IMR-90 (cell line): ENCODE measurements at regions not wholly inside any gene's neighbourhood (a gene's known extent, or its start where the extent isn't known, plus 50 kb on each side); places are given as distances from the start of the nearest gene placed in this dataset.

Experiments used
- ATAC-seq: fragments of 200-7000 bp; cut with Tn5 transposase; 2 replicates; pipeline ENCODE4 v1.9.1; 2020; ENCODE audit warnings: low read depth, mild to moderate bottlenecking, moderate library complexity
- BruUV-seq: library from RNA; stranded (reverse); fragments of 400-500 nt; replicated peaks from 2 replicates; lab custom pipeline; 2021; lab: Mats Ljungman, UMichigan
- CTCF ChIA-PET: fragments of 300-600 bp; formaldehyde crosslinking; extraction: SDS; loops from one replicate; lab custom pipeline; 2021; ENCODE audit warnings: antibody characterized with exemption; lab: Yijun Ruan, JAX
- POLR2A ChIA-PET: fragments of 300-600 bp; sonication (Branson Sonifier 250); formaldehyde crosslinking; loops from one replicate; lab custom pipeline; 2022; ENCODE audit warnings: antibody characterized with exemption; ENCODE audit not compliant: unreplicated experiment; lab: Charles Lee
- DNase-seq: peaks from one replicate; pipeline ENCODE4 v3.0.0; 2013
- H2AFZ ChIP-seq: replicated peaks from 2 replicates; pipeline ENCODE3; 2013; ENCODE audit warnings: low read length, mild to moderate bottlenecking; ENCODE audit not compliant: poor library complexity
- H2AK5ac ChIP-seq: 2 replicates; pipeline ENCODE4 v1.6.1; 2013; ENCODE audit warnings: low read depth, low read length, inconsistent platforms
- H2AK9ac ChIP-seq: replicated peaks from 2 replicates; pipeline ENCODE3; 2013; ENCODE audit warnings: mild to moderate bottlenecking, low read depth, low read length, moderate library complexity; ENCODE audit not compliant: poor library complexity
- H2BK120ac ChIP-seq: 2 replicates; pipeline ENCODE4 v1.6.1; 2013; ENCODE audit warnings: low read depth, low read length, inconsistent platforms
- H2BK15ac ChIP-seq: 3 replicates; pipeline ENCODE4 v1.6.1; 2013; ENCODE audit warnings: low read depth, low read length, inconsistent platforms
- H2BK20ac ChIP-seq: 2 replicates; pipeline ENCODE4 v1.6.1; 2013; ENCODE audit warnings: low read depth, mild to moderate bottlenecking, inconsistent platforms, low read length, moderate library complexity
- H2BK5ac ChIP-seq: 2 replicates; pipeline ENCODE4 v1.6.1; 2013; ENCODE audit warnings: mild to moderate bottlenecking, low read depth, low read length, inconsistent platforms; ENCODE audit not compliant: poor library complexity, severe bottlenecking
- H3K14ac ChIP-seq: replicated peaks from 2 replicates; pipeline ENCODE4 v1.6.1; 2013; ENCODE audit warnings: low read depth, low read length, inconsistent platforms
- H3K18ac ChIP-seq: 2 replicates; pipeline ENCODE4 v1.6.1; 2013; ENCODE audit warnings: low read depth, low read length, control low read depth
- H3K23ac ChIP-seq: 2 replicates; pipeline ENCODE4 v1.6.1; 2013; ENCODE audit warnings: low read depth, low read length, inconsistent platforms
- H3K27ac ChIP-seq: 2 replicates; pipeline ENCODE4 v1.5.1; 2013; ENCODE audit warnings: mild to moderate bottlenecking, control low read depth, low read length; ENCODE audit not compliant: insufficient read depth
- H3K27me3 ChIP-seq: 2 replicates; pipeline ENCODE4 v1.6.1; 2013; ENCODE audit warnings: low read length; ENCODE audit not compliant: control insufficient read depth, insufficient read depth
- H3K36me3 ChIP-seq: 2 replicates; pipeline ENCODE4 v1.6.1; 2013; ENCODE audit warnings: low read length, mixed read lengths; ENCODE audit not compliant: control insufficient read depth, insufficient read depth
- H3K4ac ChIP-seq: 2 replicates; pipeline ENCODE4 v1.6.1; 2013; ENCODE audit warnings: low read depth, low read length, inconsistent platforms
- H3K4me1 ChIP-seq: 2 replicates; pipeline ENCODE4 v1.6.1; 2013; ENCODE audit warnings: low read length, mixed read lengths; ENCODE audit not compliant: control insufficient read depth, insufficient read depth
- H3K4me2 ChIP-seq: 2 replicates; pipeline ENCODE4 v1.6.1; 2013; ENCODE audit warnings: low read depth, mild to moderate bottlenecking, control low read depth, low read length, moderate library complexity
- H3K4me3 ChIP-seq: 2 replicates; pipeline ENCODE4 v1.5.1; 2013; ENCODE audit warnings: low read depth, mild to moderate bottlenecking, control low read depth, low read length, moderate library complexity; ENCODE audit not compliant: insufficient read depth
- H3K56ac ChIP-seq: 2 replicates; pipeline ENCODE4 v1.6.1; 2013; ENCODE audit warnings: low read length, inconsistent platforms; ENCODE audit not compliant: insufficient read depth; ENCODE audit errors: extremely low read depth
- H3K79me1 ChIP-seq, 2 experiments: 2 replicates each; pipeline ENCODE4 v1.6.1; 2013; ENCODE audit warnings: low read length in 2 of 2, inconsistent platforms in 1 of 2, low read depth in 1 of 2
- H3K9ac ChIP-seq: 2 replicates; pipeline ENCODE4 v1.6.1; 2013; ENCODE audit warnings: low read depth, low read length, control low read depth
- H3K9me1 ChIP-seq: 2 replicates; pipeline ENCODE4 v1.6.1; 2013; ENCODE audit warnings: low read length, inconsistent platforms; ENCODE audit not compliant: insufficient read depth
- H3K9me3 ChIP-seq: 2 replicates; pipeline ENCODE4 v1.6.1; 2013; ENCODE audit warnings: low read length; ENCODE audit not compliant: control insufficient read depth, insufficient read depth
- H4K20me1 ChIP-seq: 2 replicates; pipeline ENCODE4 v1.6.1; 2013; ENCODE audit warnings: low read length, inconsistent platforms; ENCODE audit not compliant: insufficient read depth
- H4K5ac ChIP-seq: 2 replicates; pipeline ENCODE4 v1.6.1; 2013; ENCODE audit warnings: mild to moderate bottlenecking, low read depth, low read length, control low read depth
- H4K8ac ChIP-seq, 2 experiments: 2 replicates each; pipeline ENCODE4 v1.6.1; 2013; ENCODE audit warnings: low read depth in 2 of 2, low read length in 2 of 2, control low read depth in 1 of 2, inconsistent platforms in 1 of 2
- H4K91ac ChIP-seq: 2 replicates; pipeline ENCODE4 v1.6.1; 2013; ENCODE audit warnings: low read depth, low read length, inconsistent platforms; ENCODE audit not compliant: insufficient read depth
- BHLHE40 ChIP-seq: fragments of 150-350 bp; IDR thresholded peaks from 2 replicates; pipeline ENCODE4 v1.6.1; 2016; ENCODE audit warnings: mild to moderate bottlenecking, low read depth, low read length
- CEBPB ChIP-seq: IDR thresholded peaks from 2 replicates; pipeline ENCODE4 v1.6.1; 2012; ENCODE audit warnings: low read depth, low read length, improper control_type of control experiment
- CHD1 ChIP-seq: IDR thresholded peaks from 2 replicates; pipeline ENCODE4 v1.6.1; 2012; ENCODE audit warnings: low read depth, low read length, improper control_type of control experiment
- FOS ChIP-seq: fragments of 150-350 bp; IDR thresholded peaks from 2 replicates; pipeline ENCODE4 v1.6.1; 2016; ENCODE audit warnings: low read depth, low read length
- MAFK ChIP-seq: IDR thresholded peaks from 2 replicates; pipeline ENCODE4 v1.6.1; 2012; ENCODE audit warnings: low read depth, low read length, improper control_type of control experiment
- MAZ ChIP-seq: IDR thresholded peaks from 2 replicates; pipeline ENCODE4 v1.6.1; 2012; ENCODE audit warnings: low read depth, mild to moderate bottlenecking, low read length, improper control_type of control experiment, moderate library complexity, borderline replicate concordance
- MXI1 ChIP-seq: IDR thresholded peaks from 2 replicates; pipeline ENCODE4 v1.6.1; 2012; ENCODE audit warnings: low read depth, mild to moderate bottlenecking, low read length, moderate library complexity, borderline replicate concordance
- NFE2L2 ChIP-seq: fragments of 150-350 bp; IDR thresholded peaks from 2 replicates; pipeline ENCODE4 v1.6.1; 2016; ENCODE audit warnings: low read depth, mild to moderate bottlenecking, low read length
- POLR2A ChIP-seq: IDR thresholded peaks from 2 replicates; pipeline ENCODE4 v1.6.1; 2012; ENCODE audit warnings: mild to moderate bottlenecking, low read depth, low read length
- RAD21 ChIP-seq: IDR thresholded peaks from 2 replicates; pipeline ENCODE4 v1.6.1; 2012; ENCODE audit warnings: low read length, improper control_type of control experiment
- RCOR1 ChIP-seq: IDR thresholded peaks from 2 replicates; pipeline ENCODE4 v1.6.1; 2012; ENCODE audit warnings: mild to moderate bottlenecking, low read length, improper control_type of control experiment; ENCODE audit not compliant: insufficient replicate concordance
- RFX5 ChIP-seq: IDR thresholded peaks from 2 replicates; pipeline ENCODE4 v1.8.0; 2012; ENCODE audit warnings: low read depth, mild to moderate bottlenecking, low read length, moderate library complexity
- SMC3 ChIP-seq: fragments of 150-350 bp; IDR thresholded peaks from 2 replicates; pipeline ENCODE4 v1.6.1; 2016; ENCODE audit warnings: low read depth, mild to moderate bottlenecking, antibody characterized with exemption, low read length, moderate library complexity
- WGBS, 2 experiments: methylation state at CpG; one replicate each; pipeline versions ENCODE4 v1.1.5 to v1.1.7; 2013; ENCODE audit warnings: missing lambda C conversion rate in 2 of 2; ENCODE audit not compliant: insufficient read length in 1 of 2; ENCODE audit errors: extremely low coverage in 2 of 2; 5-methylcytosine and 5-hydroxymethylcytosine counted together
- dilution Hi-C: fragments of 300-500 bp; cut with HindIII; formaldehyde crosslinking; loops from one replicate; pipeline ENCODE4 v1.14.3; 2018; ENCODE audit warnings: low sequenced_read_pairs; ENCODE audit not compliant: unreplicated experiment
- in situ Hi-C: fragments of 300-500 bp; cut with MboI; formaldehyde crosslinking; loops from 3 replicates; pipeline ENCODE4 v1.14.3; 2019; ENCODE audit warnings: low sequenced_read_pairs, inconsistent platforms, mixed read lengths
- intact Hi-C: fragments of 100-400 bp; cut with micrococcal nuclease; formaldehyde crosslinking; loops from 2 replicates; pipeline ENCODE4 v1.10.0; 2022
- TF ChIP-seq, protein P1 (sequence below): conservative IDR thresholded peaks from 2 replicates; pipeline ENCODE4 v1.5.1; 2012; ENCODE audit warnings: mild to moderate bottlenecking, low read depth, low read length, improper control_type of control experiment
- TF ChIP-seq, protein P2 (sequence below): fragments of 150-350 bp; IDR thresholded peaks from 2 replicates; pipeline ENCODE4 v1.6.1; 2016; ENCODE audit warnings: low read depth, mild to moderate bottlenecking, low read length, moderate library complexity, borderline replicate concordance
- TF ChIP-seq, protein P3 (sequence below): fragments of 150-350 bp; IDR thresholded peaks from 2 replicates; pipeline ENCODE4 v1.6.1; 2017; ENCODE audit warnings: mild to moderate bottlenecking, antibody characterized with exemption, low read length, low read depth

DNA sequence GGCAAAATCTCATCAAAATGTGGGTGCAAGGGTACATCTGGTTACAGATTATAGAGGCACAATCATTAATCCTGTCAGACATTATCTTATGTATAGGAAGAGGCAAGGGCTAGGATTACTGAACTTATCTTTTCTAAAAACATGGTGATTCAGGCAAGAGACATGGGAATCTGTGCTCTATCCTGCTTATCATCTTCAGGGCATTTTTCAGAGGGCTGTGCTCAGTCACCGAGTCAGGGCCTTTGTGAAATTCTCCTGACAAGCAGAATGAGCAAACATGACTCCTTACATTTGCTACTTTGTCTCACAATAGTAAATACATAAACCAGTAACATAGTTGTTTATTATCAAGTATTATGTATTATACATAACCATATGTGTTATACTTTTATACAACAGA lies 84.2 kb upstream of the KCTD8 start:
- CTCF ChIA-PET, result no interaction called here
- no CpG with 5 or more reads among the region's 1 CpG for WGBS, 2 experiments
- H2BK120ac ChIP-seq, result no peak overlapping the region

More for the DNA sequence above, 84.2 kb upstream of the KCTD8 start:
- H3K4me2 ChIP-seq, result no peak overlapping the region
- no peaks in the 10 kb centered on the region for H3K4me1 ChIP-seq
- peaks cover 2% of the 10 kb centered on the region; the same call in 1 of the 2 replicates for H3K9me3 ChIP-seq
- H4K91ac ChIP-seq, result no peak overlapping the region
- H3K9me1 ChIP-seq, result no peaks in the 10 kb centered on the region
- H3K23ac ChIP-seq, result no peak overlapping the region
- H2BK20ac ChIP-seq, result no peak overlapping the region
- no peak overlapping the region for H2AFZ ChIP-seq
- no peak overlapping the region for H3K14ac ChIP-seq
- ATAC-seq (no peak), DNase-seq (no peak)
- dilution Hi-C loops, result no loop called here
- H3K4ac ChIP-seq, result no peak overlapping the region
- POLR2A ChIA-PET, result no interaction called here
- H2BK5ac ChIP-seq, result no peak overlapping the region
- in situ Hi-C loops, result no loop called here
- H2AK9ac ChIP-seq, result no peak overlapping the region
- H2AK5ac ChIP-seq, result no peak overlapping the region
- no peaks in the 10 kb centered on the region for H3K79me1 ChIP-seq
- H4K5ac ChIP-seq, result no peak overlapping the region
- H3K56ac ChIP-seq, result no peak overlapping the region
- no peaks in the 10 kb centered on the region for H3K36me3 ChIP-seq
- H3K27me3 ChIP-seq, result no peaks in the 10 kb centered on the region
- H3K4me3 ChIP-seq, result no peak overlapping the region
- no peak overlapping the region for H3K27ac ChIP-seq
- H4K8ac ChIP-seq, result no peak overlapping the region
- no peak overlapping the region for H3K18ac ChIP-seq
- TF ChIP-seq MXI1 (no peak), SMC3 (no peak), RCOR1 (no peak), RAD21 (no peak), MAZ (no peak), RFX5 (no peak), CEBPB (no peak), MAFK (no peak), FOS (no peak), NFE2L2 (no peak), CHD1 (no peak), BHLHE40 (no peak), POLR2A (no peak)
- TF ChIP-seq, protein P1, sequence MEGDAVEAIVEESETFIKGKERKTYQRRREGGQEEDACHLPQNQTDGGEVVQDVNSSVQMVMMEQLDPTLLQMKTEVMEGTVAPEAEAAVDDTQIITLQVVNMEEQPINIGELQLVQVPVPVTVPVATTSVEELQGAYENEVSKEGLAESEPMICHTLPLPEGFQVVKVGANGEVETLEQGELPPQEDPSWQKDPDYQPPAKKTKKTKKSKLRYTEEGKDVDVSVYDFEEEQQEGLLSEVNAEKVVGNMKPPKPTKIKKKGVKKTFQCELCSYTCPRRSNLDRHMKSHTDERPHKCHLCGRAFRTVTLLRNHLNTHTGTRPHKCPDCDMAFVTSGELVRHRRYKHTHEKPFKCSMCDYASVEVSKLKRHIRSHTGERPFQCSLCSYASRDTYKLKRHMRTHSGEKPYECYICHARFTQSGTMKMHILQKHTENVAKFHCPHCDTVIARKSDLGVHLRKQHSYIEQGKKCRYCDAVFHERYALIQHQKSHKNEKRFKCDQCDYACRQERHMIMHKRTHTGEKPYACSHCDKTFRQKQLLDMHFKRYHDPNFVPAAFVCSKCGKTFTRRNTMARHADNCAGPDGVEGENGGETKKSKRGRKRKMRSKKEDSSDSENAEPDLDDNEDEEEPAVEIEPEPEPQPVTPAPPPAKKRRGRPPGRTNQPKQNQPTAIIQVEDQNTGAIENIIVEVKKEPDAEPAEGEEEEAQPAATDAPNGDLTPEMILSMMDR, result no peak
- TF ChIP-seq, protein P2, sequence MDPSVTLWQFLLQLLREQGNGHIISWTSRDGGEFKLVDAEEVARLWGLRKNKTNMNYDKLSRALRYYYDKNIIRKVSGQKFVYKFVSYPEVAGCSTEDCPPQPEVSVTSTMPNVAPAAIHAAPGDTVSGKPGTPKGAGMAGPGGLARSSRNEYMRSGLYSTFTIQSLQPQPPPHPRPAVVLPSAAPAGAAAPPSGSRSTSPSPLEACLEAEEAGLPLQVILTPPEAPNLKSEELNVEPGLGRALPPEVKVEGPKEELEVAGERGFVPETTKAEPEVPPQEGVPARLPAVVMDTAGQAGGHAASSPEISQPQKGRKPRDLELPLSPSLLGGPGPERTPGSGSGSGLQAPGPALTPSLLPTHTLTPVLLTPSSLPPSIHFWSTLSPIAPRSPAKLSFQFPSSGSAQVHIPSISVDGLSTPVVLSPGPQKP, result no peak
- TF ChIP-seq, protein P3, sequence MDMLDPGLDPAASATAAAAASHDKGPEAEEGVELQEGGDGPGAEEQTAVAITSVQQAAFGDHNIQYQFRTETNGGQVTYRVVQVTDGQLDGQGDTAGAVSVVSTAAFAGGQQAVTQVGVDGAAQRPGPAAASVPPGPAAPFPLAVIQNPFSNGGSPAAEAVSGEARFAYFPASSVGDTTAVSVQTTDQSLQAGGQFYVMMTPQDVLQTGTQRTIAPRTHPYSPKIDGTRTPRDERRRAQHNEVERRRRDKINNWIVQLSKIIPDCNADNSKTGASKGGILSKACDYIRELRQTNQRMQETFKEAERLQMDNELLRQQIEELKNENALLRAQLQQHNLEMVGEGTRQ, result no peak
- no peak overlapping the region for H3K9ac ChIP-seq
- no TSS peak for BruUV-seq
- H4K20me1 ChIP-seq, result no peaks in the 10 kb centered on the region
- no peak overlapping the region for H2BK15ac ChIP-seq
- intact Hi-C loops, result no loop called here
